ENCODE measurements at regions not wholly inside any gene's neighbourhood (a gene's known extent, or its start where the extent isn't known, plus 50 kb on each side); places are given as distances from the start of the nearest gene placed in this dataset.

- TF ChIP-seq POLR2AphosphoS5 (IDR thresholded peaks at IDR 0.05) (no peak), CTCF (IDR thresholded peaks at IDR 0.05) (no peak), EP300 (IDR thresholded peaks at IDR 0.05; ENCODE audit: low read depth) (no peak)
These were observed 194.0 kb downstream of the IPO8 start for GRCh38 chr12:30501718-30502117.
